ENCODE measurements at regions not wholly inside any gene's neighbourhood (a gene's known extent, or its start where the extent isn't known, plus 50 kb on each side); places are given as distances from the start of the nearest gene placed in this dataset.

DNA sequence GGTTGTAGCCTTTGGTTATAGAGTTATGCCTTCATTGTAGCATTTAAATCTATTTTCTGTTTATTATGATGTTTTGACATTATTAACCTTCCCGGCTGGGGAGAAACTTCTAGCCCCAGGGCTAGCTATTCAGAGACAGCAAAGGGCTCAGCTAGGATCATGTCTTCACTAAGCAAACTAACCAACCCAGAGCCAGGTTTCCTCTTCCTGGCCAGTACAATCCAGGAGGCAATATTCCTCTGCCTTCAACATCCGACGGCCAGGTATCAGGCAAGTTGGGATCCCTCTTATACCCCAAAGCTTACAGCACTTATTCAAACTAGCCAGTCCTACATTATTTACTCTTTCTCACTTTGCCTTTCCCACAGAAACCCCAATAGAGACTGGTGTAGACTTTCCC is 1060.7 kb upstream of the GHITM start:
- TF ChIP-seq, protein P1, sequence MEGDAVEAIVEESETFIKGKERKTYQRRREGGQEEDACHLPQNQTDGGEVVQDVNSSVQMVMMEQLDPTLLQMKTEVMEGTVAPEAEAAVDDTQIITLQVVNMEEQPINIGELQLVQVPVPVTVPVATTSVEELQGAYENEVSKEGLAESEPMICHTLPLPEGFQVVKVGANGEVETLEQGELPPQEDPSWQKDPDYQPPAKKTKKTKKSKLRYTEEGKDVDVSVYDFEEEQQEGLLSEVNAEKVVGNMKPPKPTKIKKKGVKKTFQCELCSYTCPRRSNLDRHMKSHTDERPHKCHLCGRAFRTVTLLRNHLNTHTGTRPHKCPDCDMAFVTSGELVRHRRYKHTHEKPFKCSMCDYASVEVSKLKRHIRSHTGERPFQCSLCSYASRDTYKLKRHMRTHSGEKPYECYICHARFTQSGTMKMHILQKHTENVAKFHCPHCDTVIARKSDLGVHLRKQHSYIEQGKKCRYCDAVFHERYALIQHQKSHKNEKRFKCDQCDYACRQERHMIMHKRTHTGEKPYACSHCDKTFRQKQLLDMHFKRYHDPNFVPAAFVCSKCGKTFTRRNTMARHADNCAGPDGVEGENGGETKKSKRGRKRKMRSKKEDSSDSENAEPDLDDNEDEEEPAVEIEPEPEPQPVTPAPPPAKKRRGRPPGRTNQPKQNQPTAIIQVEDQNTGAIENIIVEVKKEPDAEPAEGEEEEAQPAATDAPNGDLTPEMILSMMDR (IDR thresholded peaks at IDR 0.05): no peak
- no peak for TF ChIP-seq POLR2A (IDR thresholded peaks at IDR 0.05)

Measured in thyroid gland (tissue), 4 donors.